IPS-20b (cell line): ENCODE measurements at regions not wholly inside any gene's neighbourhood (a gene's known extent, or its start where the extent isn't known, plus 50 kb on each side); places are given as distances from the start of the nearest gene placed in this dataset.

Source experiments
- H3K27ac ChIP-seq: one replicate; pipeline ENCODE4 v1.5.1; 2013; ENCODE audit warnings: low read length
- H3K27me3 ChIP-seq: 2 replicates; pipeline ENCODE4 v1.6.1; 2013; ENCODE audit warnings: mild to moderate bottlenecking, low read length, inconsistent platforms; ENCODE audit not compliant: insufficient read depth
- H3K36me3 ChIP-seq: 2 replicates; pipeline ENCODE4 v1.6.1; 2013; ENCODE audit warnings: low read depth, mild to moderate bottlenecking, inconsistent platforms, low read length, moderate library complexity; ENCODE audit not compliant: insufficient read depth
- H3K4me1 ChIP-seq: 2 replicates; pipeline ENCODE4 v1.6.1; 2013; ENCODE audit warnings: mild to moderate bottlenecking, control low read depth, inconsistent platforms, low read length, moderate library complexity; ENCODE audit not compliant: insufficient read depth
- H3K4me3 ChIP-seq: 2 replicates; pipeline ENCODE4 v1.5.1; 2013; ENCODE audit warnings: mild to moderate bottlenecking, low read length, inconsistent platforms
- H3K9ac ChIP-seq: 2 replicates; pipeline ENCODE4 v1.6.1; 2013; ENCODE audit warnings: low read depth, mild to moderate bottlenecking, inconsistent platforms, low read length, moderate library complexity
- H3K9me3 ChIP-seq: 2 replicates; pipeline ENCODE4 v1.6.1; 2013; ENCODE audit warnings: mild to moderate bottlenecking, low read depth, low read length, inconsistent platforms; ENCODE audit not compliant: insufficient read depth

DNA sequence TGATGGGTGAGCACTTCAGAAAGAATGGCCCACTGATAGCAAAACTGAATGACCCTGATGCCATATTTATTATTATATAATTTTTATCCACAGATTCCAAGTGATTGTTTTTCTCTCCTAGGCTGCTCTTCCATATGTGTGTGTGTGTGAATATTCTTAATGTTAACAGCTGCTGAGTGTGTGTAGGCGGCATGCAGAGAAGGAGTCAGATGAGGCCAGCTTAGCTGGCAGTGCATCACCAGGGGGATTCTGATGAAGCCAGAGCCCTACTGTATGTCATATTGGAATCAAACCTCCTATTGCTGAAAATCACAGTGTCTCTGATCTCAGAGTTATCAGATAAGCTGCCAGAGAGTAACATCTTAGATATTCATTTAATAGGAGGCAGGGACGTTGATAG is 177.1 kb downstream of the DMAC1 start:
- H3K4me3 ChIP-seq = no peak overlapping the region
- no peaks in the 10 kb centered on the region for H3K4me1 ChIP-seq
- H3K9ac ChIP-seq = no peak overlapping the region
- no peaks in the 10 kb centered on the region for H3K36me3 ChIP-seq
- no peaks in the 10 kb centered on the region for H3K27me3 ChIP-seq
- no peak overlapping the region for H3K27ac ChIP-seq
- no peaks in the 10 kb centered on the region for H3K9me3 ChIP-seq

- Histone ChIP-seq H3K27ac (no peak overlapping the region), H3K4me3 (no peak overlapping the region), H3K36me3 (no peaks in the 10 kb centered on the region), H3K9me3 (no peaks in the 10 kb centered on the region), H3K27me3 (no peaks in the 10 kb centered on the region), H3K9ac (no peak overlapping the region), H3K4me1 (no peaks in the 10 kb centered on the region)
Measured at GRCh38 chr9:7615344-7615743, 184.2 kb downstream of the DMAC1 start.

DNA sequence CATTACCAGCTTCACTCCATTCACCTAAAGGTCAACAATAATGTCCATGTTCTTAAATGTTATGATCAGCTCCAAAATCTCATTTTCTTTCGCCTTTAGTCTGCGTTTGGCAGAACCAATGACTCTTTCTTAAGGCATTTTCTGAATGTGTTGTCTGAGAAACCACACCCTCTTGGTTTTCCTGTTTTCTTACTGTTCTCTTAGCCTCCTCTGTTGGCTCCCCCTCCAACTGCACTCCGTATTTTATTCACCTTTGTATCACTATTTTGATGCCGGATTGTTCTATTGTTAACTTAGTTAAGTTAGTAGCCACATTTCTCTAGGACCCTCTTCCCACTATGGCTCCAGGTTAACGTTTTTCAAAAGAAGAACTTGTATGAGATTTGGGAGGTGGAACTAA is 185.6 kb downstream of the DMAC1 start:
- H3K27me3 ChIP-seq = no peaks in the 10 kb centered on the region
- H3K4me3 ChIP-seq = no peak overlapping the region
- no peak overlapping the region for H3K27ac ChIP-seq
- no peaks in the 10 kb centered on the region for H3K4me1 ChIP-seq
- no peak overlapping the region for H3K9ac ChIP-seq
- H3K9me3 ChIP-seq = no peaks in the 10 kb centered on the region
- no peaks in the 10 kb centered on the region for H3K36me3 ChIP-seq

GRCh38 chr9:7608261-7608660 is 191.3 kb downstream of the DMAC1 start:
- Histone ChIP-seq H3K4me3 (no peak overlapping the region), H3K4me1 (no peaks in the 10 kb centered on the region), H3K9me3 (no peaks in the 10 kb centered on the region), H3K9ac (no peak overlapping the region), H3K27ac (no peak overlapping the region), H3K27me3 (no peaks in the 10 kb centered on the region), H3K36me3 (no peaks in the 10 kb centered on the region)

DNA sequence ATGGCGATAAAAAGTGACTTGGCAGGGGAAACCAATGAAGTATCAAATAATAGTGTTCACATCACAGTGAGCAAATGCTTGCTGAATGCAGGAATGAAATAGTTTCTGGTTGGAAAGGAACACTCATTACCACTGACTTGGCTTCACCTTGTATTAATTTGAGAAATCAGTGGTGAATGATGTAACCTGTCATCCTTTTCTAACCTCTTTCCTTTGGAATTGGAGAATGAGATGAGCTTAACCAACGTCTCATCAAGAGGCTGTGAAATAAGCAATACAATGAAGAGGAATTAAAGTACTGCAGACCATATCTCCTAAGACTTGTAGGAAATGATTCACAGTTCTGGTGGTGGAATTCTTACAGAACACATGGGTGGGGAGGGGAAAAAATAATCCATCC is 192.2 kb downstream of the DMAC1 start:
- H3K9me3 ChIP-seq = no peaks in the 10 kb centered on the region
- H3K4me3 ChIP-seq = no peak overlapping the region
- no peaks in the 10 kb centered on the region for H3K27me3 ChIP-seq
- H3K27ac ChIP-seq = no peak overlapping the region
- no peaks in the 10 kb centered on the region for H3K4me1 ChIP-seq
- H3K36me3 ChIP-seq = no peaks in the 10 kb centered on the region
- H3K9ac ChIP-seq = no peak overlapping the region

DNA sequence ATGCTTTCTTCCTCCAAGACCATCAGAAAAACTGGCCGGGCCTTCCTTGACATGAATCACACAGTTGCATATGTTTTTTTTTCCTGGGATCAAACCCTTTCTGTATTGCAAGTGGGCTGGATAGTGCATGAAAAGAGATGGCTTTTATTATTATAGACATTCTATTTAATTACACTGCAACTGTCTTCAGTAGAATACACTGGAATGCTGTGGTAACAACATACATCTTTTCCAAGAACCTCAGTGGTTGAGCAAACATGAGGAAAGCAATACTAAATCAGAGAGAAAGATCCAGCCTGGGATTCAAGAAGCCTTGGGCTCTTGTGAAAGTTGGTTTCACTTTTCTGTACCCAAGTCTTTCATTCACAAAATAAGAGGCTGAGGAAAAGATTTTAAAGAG is 193.0 kb downstream of the DMAC1 start:
- H3K9ac ChIP-seq = no peak overlapping the region
- no peak overlapping the region for H3K27ac ChIP-seq
- no peaks in the 10 kb centered on the region for H3K27me3 ChIP-seq
- no peaks in the 10 kb centered on the region for H3K36me3 ChIP-seq
- no peaks in the 10 kb centered on the region for H3K9me3 ChIP-seq
- no peak overlapping the region for H3K4me3 ChIP-seq
- no peaks in the 10 kb centered on the region for H3K4me1 ChIP-seq

DNA sequence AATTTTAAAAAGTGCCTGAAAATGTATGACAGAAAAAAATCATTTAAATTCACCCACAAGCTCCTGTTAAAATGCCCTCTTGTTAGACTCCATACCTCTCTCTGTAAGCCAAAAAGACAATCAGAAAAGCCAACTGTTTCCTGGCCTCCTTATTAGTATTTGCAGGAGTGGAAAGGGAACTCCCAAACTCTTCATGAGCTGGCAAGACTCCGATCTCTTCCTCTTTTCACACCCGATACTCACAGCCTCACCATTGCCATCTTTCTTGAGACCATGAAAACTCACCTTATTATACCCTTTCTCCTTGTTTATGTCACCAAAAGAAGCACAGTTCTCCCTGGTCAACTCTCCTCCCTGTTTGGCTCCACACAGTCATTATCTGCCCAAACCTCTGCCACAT is 197.8 kb downstream of the DMAC1 start:
- H3K9me3 ChIP-seq = no peaks in the 10 kb centered on the region
- no peaks in the 10 kb centered on the region for H3K36me3 ChIP-seq
- H3K27me3 ChIP-seq = no peaks in the 10 kb centered on the region
- H3K4me1 ChIP-seq = no peaks in the 10 kb centered on the region
- no peak overlapping the region for H3K27ac ChIP-seq
- no peak overlapping the region for H3K9ac ChIP-seq
- no peak overlapping the region for H3K4me3 ChIP-seq

DNA sequence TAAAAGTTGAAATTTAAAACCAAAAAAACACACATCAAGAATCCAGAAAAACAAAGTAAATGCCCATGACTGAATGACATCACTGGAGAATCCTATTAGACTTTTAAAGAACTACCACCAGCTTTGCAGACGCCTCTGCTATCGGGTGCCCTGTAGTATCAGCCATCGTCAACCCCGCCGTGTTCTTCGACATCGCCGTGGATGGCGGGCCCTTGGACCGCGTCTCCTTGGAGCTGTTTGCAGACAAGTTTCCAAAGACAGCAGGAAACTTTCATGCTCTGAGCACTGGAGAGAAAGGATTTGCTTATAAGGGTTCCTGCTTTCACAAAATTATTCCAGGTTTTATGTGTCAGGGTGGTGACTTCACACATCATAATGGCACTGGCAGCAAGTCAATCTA is 201.9 kb downstream of the DMAC1 start:
- no peak overlapping the region for H3K4me3 ChIP-seq
- no peaks in the 10 kb centered on the region for H3K27me3 ChIP-seq

DNA sequence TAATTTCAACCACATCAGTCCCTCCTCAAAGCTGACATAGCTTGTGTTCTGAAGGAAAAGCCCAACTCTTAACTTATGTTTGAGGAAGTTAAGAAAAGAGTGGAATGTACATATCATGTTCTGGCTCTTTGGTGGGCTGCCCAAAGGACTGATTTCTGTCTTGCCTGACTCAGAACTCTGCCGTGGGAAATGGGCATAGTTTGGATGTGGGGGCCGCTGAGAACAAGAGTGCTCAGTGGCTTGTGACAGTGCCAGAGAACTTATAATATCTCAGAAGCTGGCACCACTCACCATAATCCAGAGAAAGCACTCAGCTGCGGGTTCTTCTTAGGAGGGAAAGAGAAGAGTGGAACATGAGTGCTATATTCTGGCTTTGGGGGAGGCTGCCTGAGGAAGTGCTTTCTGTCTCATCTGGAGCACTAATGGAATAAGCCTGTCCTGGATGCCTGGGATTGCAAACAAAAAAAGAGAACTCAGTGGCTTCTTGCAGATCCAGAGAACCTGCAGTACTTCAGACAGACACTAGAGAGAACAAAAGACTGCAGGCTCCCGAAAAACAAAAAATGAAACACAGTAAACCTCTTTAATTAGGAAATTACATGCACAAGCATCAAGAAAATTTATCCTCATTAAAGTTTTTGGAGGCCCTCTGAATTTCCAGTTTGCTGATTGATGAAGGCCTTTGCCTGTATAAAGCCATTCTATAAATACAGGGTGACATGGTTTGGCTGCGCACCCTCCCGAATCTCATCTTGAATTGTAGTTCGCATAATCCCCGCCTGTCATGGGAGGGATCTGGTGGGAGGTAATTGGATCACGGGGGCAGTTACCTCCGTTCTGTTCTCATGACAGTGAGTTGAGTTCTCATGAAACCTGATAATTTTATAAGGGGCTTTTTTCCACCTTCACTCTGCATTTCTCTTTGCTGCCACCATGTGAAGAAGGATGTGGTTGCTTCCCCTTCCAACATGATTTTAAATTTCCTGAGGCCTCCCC is 207.0 kb downstream of the DMAC1 start:
- H3K27ac ChIP-seq = no peak overlapping the region
- no peaks in the 10 kb centered on the region for H3K27me3 ChIP-seq
- H3K4me1 ChIP-seq = no peaks in the 10 kb centered on the region
- no peaks in the 10 kb centered on the region for H3K36me3 ChIP-seq
- no peaks in the 10 kb centered on the region for H3K9me3 ChIP-seq
- H3K9ac ChIP-seq = peak overlapping the region; percentile 31; the same call in 1 of the 2 replicates
- H3K4me3 ChIP-seq = peak overlapping the region; percentile 54; the same call in 1 of the 2 replicates

More for the DNA sequence above, 201.9 kb downstream of the DMAC1 start:
- no peaks in the 10 kb centered on the region for H3K36me3 ChIP-seq
- H3K27ac ChIP-seq = no peak overlapping the region
- H3K9ac ChIP-seq = no peak overlapping the region
- no peaks in the 10 kb centered on the region for H3K4me1 ChIP-seq
- H3K9me3 ChIP-seq = no peaks in the 10 kb centered on the region

DNA sequence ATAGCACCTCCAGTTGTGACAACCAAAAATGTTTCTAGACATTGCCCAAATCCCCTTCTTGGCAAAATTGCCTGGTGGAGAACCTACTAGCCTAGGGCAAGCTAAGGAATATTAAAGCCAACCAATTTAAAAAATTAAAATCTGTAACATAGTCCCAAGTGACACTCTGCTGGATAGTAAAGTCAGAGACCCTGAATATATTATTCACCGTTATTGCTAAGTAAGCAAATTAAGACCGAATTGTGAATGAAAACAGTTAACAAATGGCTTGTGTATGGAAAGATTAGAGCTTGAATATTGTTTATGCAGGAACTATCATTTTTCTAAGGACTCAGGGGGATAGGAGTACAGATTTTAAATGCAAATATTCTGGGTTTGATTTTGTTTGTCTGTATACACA is 208.1 kb downstream of the DMAC1 start:
- H3K4me1 ChIP-seq = no peaks in the 10 kb centered on the region
- peaks cover 6% of the 10 kb centered on the region; the same call in 1 of the 2 replicates for H3K9me3 ChIP-seq
- no peak overlapping the region for H3K4me3 ChIP-seq
- H3K27ac ChIP-seq = no peak overlapping the region
- H3K36me3 ChIP-seq = no peaks in the 10 kb centered on the region
- no peak overlapping the region for H3K9ac ChIP-seq
- H3K27me3 ChIP-seq = no peaks in the 10 kb centered on the region

DNA sequence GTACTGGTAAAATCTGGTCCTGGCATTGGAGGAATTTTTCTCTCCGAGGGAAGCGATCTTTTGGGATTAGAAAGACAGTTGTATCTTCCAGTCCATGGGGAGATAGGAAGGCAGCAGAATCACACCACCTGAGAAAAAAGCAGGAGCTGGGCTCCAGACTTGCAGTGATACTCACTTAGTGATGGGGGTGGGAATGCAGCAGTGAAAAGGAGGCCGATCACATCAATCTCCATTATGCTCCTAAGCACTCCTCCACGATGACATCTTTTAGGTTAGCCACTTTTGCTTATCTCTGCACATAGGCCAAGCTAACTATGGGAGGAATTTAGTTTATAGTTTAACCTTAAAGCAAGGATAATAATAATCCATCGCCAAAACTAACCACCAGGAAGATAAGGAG is 219.0 kb downstream of the DMAC1 start:
- H3K9me3 ChIP-seq = no peaks in the 10 kb centered on the region
- H3K4me3 ChIP-seq = no peak overlapping the region
- H3K27me3 ChIP-seq = no peaks in the 10 kb centered on the region
- H3K27ac ChIP-seq = no peak overlapping the region
- H3K36me3 ChIP-seq = no peaks in the 10 kb centered on the region
- H3K4me1 ChIP-seq = peaks cover 5% of the 10 kb centered on the region; the same call in 1 of the 2 replicates
- H3K9ac ChIP-seq = no peak overlapping the region

GRCh38 chr9:7579351-7579750 is 220.2 kb downstream of the DMAC1 start:
- no peaks in the 10 kb centered on the region for H3K36me3 ChIP-seq
- H3K27ac ChIP-seq = no peak overlapping the region
- H3K4me3 ChIP-seq = no peak overlapping the region
- H3K27me3 ChIP-seq = no peaks in the 10 kb centered on the region
- H3K4me1 ChIP-seq = peaks cover 5% of the 10 kb centered on the region; the same call in 1 of the 2 replicates
- H3K9ac ChIP-seq = no peak overlapping the region
- H3K9me3 ChIP-seq = no peaks in the 10 kb centered on the region
